CD4-positive, alpha-beta memory T cell (primary cell): ENCODE measurements at regions not wholly inside any gene's neighbourhood (a gene's known extent, or its start where the extent isn't known, plus 50 kb on each side); places are given as distances from the start of the nearest gene placed in this dataset.

ENCODE experiments used
- CTCF ChIA-PET: fragments of 350-600 bp; sonication (Branson Sonifier 250); formaldehyde crosslinking; loops from one replicate; lab custom pipeline; 2021; ENCODE audit warnings: inconsistent platforms; ENCODE audit not compliant: partially characterized antibody; lab: Charles Lee
- POLR2A ChIA-PET: fragments of 350-600 bp; sonication (Branson Sonifier 250); formaldehyde crosslinking; loops from one replicate; lab custom pipeline; 2021; ENCODE audit not compliant: partially characterized antibody; lab: Charles Lee
- DNase-seq, 5 donors: peaks; one replicate each; pipeline versions ENCODE4 v3.0.0 to v3.0.0-alpha.2; 2020 to 2022; ENCODE audit warnings: mixed read lengths in 1 of 5
- H3K27ac ChIP-seq: one replicate; pipeline ENCODE4 v1.7.0; 2013; ENCODE audit warnings: low read depth, low read length
- H3K27me3 ChIP-seq: 2 replicates; pipeline ENCODE4 v1.7.0; 2013; ENCODE audit warnings: mild to moderate bottlenecking, low read length, moderate library complexity; ENCODE audit not compliant: insufficient read depth
- H3K36me3 ChIP-seq: 2 replicates; pipeline ENCODE4 v1.7.0; 2013; ENCODE audit warnings: mild to moderate bottlenecking, low read length, moderate library complexity; ENCODE audit not compliant: insufficient read depth
- H3K4me1 ChIP-seq: 2 replicates; pipeline ENCODE4 v1.7.0; 2013; ENCODE audit warnings: mild to moderate bottlenecking, low read length, moderate library complexity; ENCODE audit not compliant: insufficient read depth
- H3K4me3 ChIP-seq, 2 donors: one replicate each; pipeline ENCODE4 v1.7.0; 2013; ENCODE audit warnings: low read length in 2 of 2, mild to moderate bottlenecking in 1 of 2
- H3K9me3 ChIP-seq, 2 donors: one replicate each; pipeline ENCODE4 v1.7.0; 2013; ENCODE audit warnings: low read length in 2 of 2, control low read depth in 1 of 2; ENCODE audit not compliant: control insufficient read depth in 1 of 2
- H3K27ac Mint-ChIP-seq, 7 donors: one replicate each; pipeline ENCODE4 v1.8.0; 2020 to 2021; ENCODE audit warnings: mixed read lengths in 7 of 7, mild to moderate bottlenecking in 6 of 7, inconsistent platforms in 3 of 7, moderate library complexity in 3 of 7
- H3K27me3 Mint-ChIP-seq, 2 donors: one replicate each; pipeline ENCODE4 v1.8.0; 2020 to 2021; ENCODE audit warnings: mixed read lengths in 2 of 2
- H3K36me3 Mint-ChIP-seq, 2 donors: one replicate each; pipeline ENCODE4 v1.8.0; 2020 to 2021; ENCODE audit warnings: mixed read lengths in 2 of 2, inconsistent platforms in 1 of 2, mild to moderate bottlenecking in 1 of 2
- H3K4me1 Mint-ChIP-seq, 4 donors: one replicate each; pipeline ENCODE4 v1.8.0; 2020 to 2021; ENCODE audit warnings: mixed read lengths in 4 of 4, mild to moderate bottlenecking in 1 of 4
- H3K4me3 Mint-ChIP-seq, 8 donors: one replicate each; pipeline ENCODE4 v1.8.0; 2020 to 2021; ENCODE audit warnings: mixed read lengths in 8 of 8, mild to moderate bottlenecking in 7 of 8, moderate library complexity in 6 of 8, inconsistent platforms in 3 of 8
- H3K9me3 Mint-ChIP-seq, 8 donors: one replicate each; pipeline ENCODE4 v1.8.0; 2020 to 2021; ENCODE audit warnings: mixed read lengths in 8 of 8, mild to moderate bottlenecking in 5 of 8, inconsistent platforms in 3 of 8, moderate library complexity in 1 of 8
- intact Hi-C: fragments of 100-400 bp; cut with micrococcal nuclease; formaldehyde crosslinking; loops from one replicate; pipeline ENCODE4 v1.15.1; 2023

DNA sequence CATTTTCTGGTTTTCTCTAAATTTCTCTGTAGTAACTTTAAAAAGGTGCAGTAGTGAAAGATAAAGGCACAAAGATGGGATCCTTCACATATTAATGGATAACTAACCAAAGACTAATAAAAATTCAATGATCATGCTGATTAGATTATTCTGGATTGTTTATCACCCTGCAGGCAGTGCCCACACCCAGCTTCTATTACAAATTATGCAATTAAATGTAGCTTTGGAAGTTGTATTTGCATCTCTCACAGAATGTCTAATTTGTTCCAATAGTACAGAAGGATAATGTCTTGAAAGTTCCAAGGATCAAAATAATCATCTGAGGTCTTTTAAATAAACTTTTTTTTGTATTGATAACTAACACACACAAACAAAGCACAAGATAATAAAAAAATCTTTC, 837.6 kb downstream of the HACE1 start:
- no peak for DNase-seq
- POLR2A ChIA-PET = no interaction called here
- H3K36me3 ChIP-seq = no peaks in the 10 kb centered on the region
- Mint-ChIP-seq H3K9me3 (peaks cover 0 to 6% (median 0%) of the 10 kb centered on the region in 8 donors), H3K27me3 (no peaks in the 10 kb centered on the region), H3K4me3 (no peak overlapping the region), H3K4me1 (no peaks in the 10 kb centered on the region), H3K36me3 (no peaks in the 10 kb centered on the region), H3K27ac (no peak overlapping the region)
- intact Hi-C loops = no loop called here
- no peaks in the 10 kb centered on the region for H3K9me3 ChIP-seq
- no peak overlapping the region for H3K27ac ChIP-seq
- no peaks in the 10 kb centered on the region for H3K27me3 ChIP-seq
- CTCF ChIA-PET = no interaction called here
- no peak overlapping the region for H3K4me3 ChIP-seq
- no peaks in the 10 kb centered on the region for H3K4me1 ChIP-seq

DNA sequence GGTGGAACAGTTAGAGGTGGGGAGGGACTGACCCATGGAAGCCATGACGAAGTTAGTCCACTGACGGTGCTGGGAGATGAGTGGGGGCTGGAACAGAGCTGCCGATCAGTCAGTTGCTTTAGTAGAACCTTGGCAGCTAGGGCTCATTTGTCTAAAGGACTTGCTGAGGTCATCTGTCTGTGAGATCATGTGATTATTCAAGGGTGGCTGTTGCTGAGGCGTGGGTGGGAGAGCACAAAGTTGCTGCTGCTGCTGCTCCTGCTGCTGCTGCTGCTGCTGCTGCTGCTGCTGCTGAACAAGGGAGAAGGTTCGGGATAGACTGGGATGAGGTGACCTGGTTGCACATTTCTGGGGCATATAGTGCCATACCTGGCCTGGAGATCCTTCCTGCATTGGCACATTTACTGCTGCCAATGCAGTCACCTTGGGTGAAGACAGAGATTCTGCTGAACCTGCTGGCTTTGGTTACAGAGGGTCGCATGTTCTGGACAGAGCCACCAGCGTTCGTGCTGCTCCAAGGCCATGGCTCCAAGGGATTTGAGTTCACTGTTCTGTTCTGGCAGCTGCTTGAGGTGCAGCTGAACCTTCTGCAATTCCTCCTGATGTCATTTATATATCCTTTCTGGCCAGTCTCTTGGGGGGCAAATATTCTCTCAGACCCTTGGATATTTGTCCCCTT, 840.5 kb downstream of the HACE1 start:
- H3K27me3 Mint-ChIP-seq = peaks cover 0 to 1% of the 10 kb centered on the region in 2 donors
- intact Hi-C loops = no loop called here
- DNase-seq = peak in 1 of 5 donors; percentile 0
- no peaks in the 10 kb centered on the region for H3K36me3 Mint-ChIP-seq
- no peak overlapping the region for H3K27ac Mint-ChIP-seq
- H3K4me1 Mint-ChIP-seq = no peaks in the 10 kb centered on the region
- H3K4me3 Mint-ChIP-seq = no peak overlapping the region
- H3K27me3 ChIP-seq = no peaks in the 10 kb centered on the region
- H3K36me3 ChIP-seq = no peaks in the 10 kb centered on the region
- ChIA-PET POLR2A (no interaction called here), CTCF (no interaction called here)
- H3K4me3 ChIP-seq = no peak overlapping the region
- H3K4me1 ChIP-seq = no peaks in the 10 kb centered on the region
- H3K9me3 Mint-ChIP-seq = peaks cover 0 to 2% (median 0%) of the 10 kb centered on the region in 8 donors
- H3K9me3 ChIP-seq = no peaks in the 10 kb centered on the region
- H3K27ac ChIP-seq = no peak overlapping the region

DNA sequence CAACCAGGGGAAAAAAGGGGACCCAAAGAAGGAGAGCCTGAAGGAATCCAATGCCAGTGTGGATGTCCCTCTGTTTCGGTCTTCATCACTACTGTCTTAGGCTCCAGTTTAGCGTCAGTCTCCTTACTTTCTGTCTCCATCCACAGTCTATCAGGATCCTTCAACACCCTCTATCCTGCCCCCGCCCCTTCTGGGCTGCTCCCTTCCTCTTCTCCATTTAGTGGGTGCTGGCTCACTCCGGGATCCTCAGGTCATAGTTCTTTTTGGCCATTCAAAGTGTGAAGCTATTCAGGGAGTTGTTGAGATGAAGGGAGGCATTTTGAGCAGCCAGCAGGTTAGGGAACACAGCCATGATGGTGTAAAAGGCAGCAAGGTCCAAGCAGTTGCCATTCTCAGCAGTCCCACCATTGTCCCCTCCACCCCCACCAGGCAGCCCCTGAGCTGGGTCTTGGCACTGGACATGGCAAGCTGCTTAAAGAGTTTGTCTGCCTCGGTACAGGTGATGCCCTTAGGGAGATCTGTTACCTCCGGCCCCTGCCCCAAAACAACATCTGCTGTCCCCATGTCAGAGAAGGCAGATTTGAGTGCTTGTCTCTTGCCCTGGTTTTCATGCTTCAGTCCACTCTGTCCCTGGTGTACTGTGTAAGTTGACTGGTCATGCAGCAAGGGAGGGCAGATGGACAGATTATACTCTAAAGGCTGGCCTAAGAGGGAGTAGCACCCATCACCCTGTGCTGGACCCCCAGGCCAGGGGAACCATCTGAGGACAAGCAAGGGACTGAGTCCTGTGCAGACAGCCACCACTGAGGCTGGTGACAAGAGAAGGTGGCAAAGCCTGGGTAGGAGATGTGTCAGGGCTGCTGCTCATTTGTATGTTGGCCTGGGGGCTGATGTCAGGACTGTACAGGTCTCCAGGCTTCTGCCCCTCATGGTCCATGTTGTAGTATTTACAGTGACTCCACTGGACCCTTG, 842.0 kb downstream of the HACE1 start:
- H3K4me1 Mint-ChIP-seq = no peaks in the 10 kb centered on the region
- H3K27ac ChIP-seq = no peak overlapping the region
- no peaks in the 10 kb centered on the region for H3K36me3 ChIP-seq
- H3K9me3 ChIP-seq = no peaks in the 10 kb centered on the region
- no peak overlapping the region for H3K4me3 Mint-ChIP-seq
- intact Hi-C loops = no loop called here
- H3K27me3 ChIP-seq = no peaks in the 10 kb centered on the region
- DNase-seq = peak in 1 of 5 donors; percentile 24
- peaks cover 0 to 4% (median 0%) of the 10 kb centered on the region in 8 donors for H3K9me3 Mint-ChIP-seq
- peaks cover 0 to 1% of the 10 kb centered on the region in 2 donors for H3K27me3 Mint-ChIP-seq
- no peak overlapping the region for H3K4me3 ChIP-seq
- H3K27ac Mint-ChIP-seq = no peak overlapping the region
- no peaks in the 10 kb centered on the region for H3K36me3 Mint-ChIP-seq
- POLR2A ChIA-PET = no interaction called here
- no peaks in the 10 kb centered on the region for H3K4me1 ChIP-seq
- CTCF ChIA-PET = no interaction called here

GRCh38 chr6:104014163-104014959, 845.4 kb downstream of the HACE1 start:
- H3K36me3 ChIP-seq = no peaks in the 10 kb centered on the region
- Mint-ChIP-seq H3K27me3 (peaks cover 0 to 1% of the 10 kb centered on the region in 2 donors), H3K36me3 (no peaks in the 10 kb centered on the region), H3K9me3 (peaks cover 0 to 6% (median 0%) of the 10 kb centered on the region in 8 donors), H3K27ac (no peak overlapping the region), H3K4me3 (no peak overlapping the region), H3K4me1 (no peaks in the 10 kb centered on the region)
- intact Hi-C loops = no loop called here
- H3K4me3 ChIP-seq = no peak overlapping the region
- H3K4me1 ChIP-seq = no peaks in the 10 kb centered on the region
- H3K27ac ChIP-seq = no peak overlapping the region
- ChIA-PET CTCF (interaction anchor here (0.7 kb wide), 1 partner anchor 495 kb away, joined by 3 read pairs; no protein-coding TSS in a partner anchor), POLR2A (no interaction called here)
- no peak for DNase-seq
- no peaks in the 10 kb centered on the region for H3K27me3 ChIP-seq
- H3K9me3 ChIP-seq = no peaks in the 10 kb centered on the region

DNA sequence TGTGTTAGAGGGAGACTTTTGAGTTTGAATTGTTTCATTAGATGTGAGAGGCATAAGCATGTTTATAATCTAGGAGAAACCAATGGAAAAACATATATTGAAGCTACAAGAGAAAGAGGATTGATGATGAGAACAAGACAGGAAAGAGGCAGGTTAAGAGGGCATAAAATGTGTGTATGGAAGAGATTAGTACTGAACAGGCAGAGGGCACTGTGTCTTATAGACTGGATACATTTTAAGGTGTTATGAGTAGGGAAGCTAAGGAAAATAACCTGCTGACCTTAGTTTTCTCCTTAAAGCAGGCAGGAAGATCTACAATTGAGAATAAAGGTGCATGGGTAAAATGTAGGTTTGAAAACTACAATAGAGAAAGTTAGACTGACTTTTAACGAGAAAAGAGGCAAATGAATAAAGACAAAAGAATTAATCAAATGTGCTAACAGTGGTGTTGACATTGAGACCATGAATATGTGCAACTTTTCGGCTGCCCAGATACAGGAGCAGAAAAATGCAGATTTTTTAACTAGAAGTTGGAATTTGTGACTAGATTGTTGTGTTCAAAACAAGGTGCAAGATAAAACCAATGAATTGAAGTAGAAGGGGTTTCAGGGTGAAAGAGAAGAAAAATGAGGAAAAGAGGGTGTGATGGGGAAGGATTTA, 846.3 kb downstream of the HACE1 start:
- Histone ChIP-seq H3K27ac (no peak overlapping the region), H3K9me3 (no peaks in the 10 kb centered on the region), H3K4me3 (no peak overlapping the region), H3K36me3 (no peaks in the 10 kb centered on the region), H3K4me1 (no peaks in the 10 kb centered on the region), H3K27me3 (no peaks in the 10 kb centered on the region)
- POLR2A ChIA-PET = no interaction called here
- DNase-seq = no peak
- H3K4me3 Mint-ChIP-seq = no peak overlapping the region
- CTCF ChIA-PET = no interaction called here
- H3K4me1 Mint-ChIP-seq = no peaks in the 10 kb centered on the region
- no peaks in the 10 kb centered on the region for H3K36me3 Mint-ChIP-seq
- intact Hi-C loops = no loop called here
- peaks cover 0 to 6% (median 0%) of the 10 kb centered on the region in 8 donors for H3K9me3 Mint-ChIP-seq
- no peak overlapping the region for H3K27ac Mint-ChIP-seq
- peaks cover 0 to 1% of the 10 kb centered on the region in 2 donors for H3K27me3 Mint-ChIP-seq

DNA sequence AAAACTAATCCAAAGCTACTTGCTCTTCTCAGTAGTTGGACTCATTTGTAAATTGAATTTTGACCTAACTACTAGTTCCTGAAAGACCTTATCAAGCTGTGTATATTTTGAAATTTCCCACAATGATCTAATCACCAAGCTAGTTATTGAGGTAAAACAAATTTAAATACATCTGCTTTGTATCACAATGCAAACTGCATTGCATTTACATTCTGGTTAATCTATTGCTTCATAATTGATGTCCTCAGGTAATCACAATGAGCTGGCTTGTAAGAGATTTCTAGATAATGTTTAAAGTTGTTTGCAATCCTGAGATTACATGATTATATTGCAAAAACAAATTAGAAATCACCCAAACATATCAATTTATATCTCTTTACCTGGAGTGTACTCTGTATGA, 848.8 kb downstream of the HACE1 start:
- Histone ChIP-seq H3K27me3 (no peaks in the 10 kb centered on the region), H3K9me3 (no peaks in the 10 kb centered on the region), H3K27ac (no peak overlapping the region), H3K36me3 (no peaks in the 10 kb centered on the region), H3K4me1 (no peaks in the 10 kb centered on the region), H3K4me3 (no peak overlapping the region)
- Mint-ChIP-seq H3K9me3 (peaks cover 0 to 4% (median 0%) of the 10 kb centered on the region in 8 donors), H3K27me3 (peaks cover 0 to under 1% of the 10 kb centered on the region in 2 donors), H3K4me1 (no peaks in the 10 kb centered on the region), H3K36me3 (no peaks in the 10 kb centered on the region), H3K4me3 (no peak overlapping the region), H3K27ac (no peak overlapping the region)
- intact Hi-C loops = no loop called here
- no peak for DNase-seq
- ChIA-PET CTCF (no interaction called here), POLR2A (no interaction called here)
